Glomerular endothelial cell (primary cell): ENCODE measurements at regions not wholly inside any gene's neighbourhood (a gene's known extent, or its start where the extent isn't known, plus 50 kb on each side); places are given as distances from the start of the nearest gene placed in this dataset.
"Not testable (repeated sequence)": the region's sequence is repeated elsewhere in the genome, so short reads cannot be mapped to it uniquely, and the experiment has no call there.

Experiments
- DNase-seq: peaks from one replicate; pipeline ENCODE4 v3.0.0-alpha.2; 2011; ENCODE audit warnings: low read depth, low spot score; ENCODE audit errors: extremely low read depth

- not testable (repeated sequence) for DNase-seq
Observed at GRCh38 chr14:34139160-34140121, 188.6 kb upstream of the EGLN3 start.

GRCh38 chr14:34138175-34138574, 187.3 kb upstream of the EGLN3 start:
- DNase-seq: no peak

GRCh38 chr14:34137001-34137745, 186.3 kb upstream of the EGLN3 start:
- DNase-seq: no peak

GRCh38 chr14:34135492-34135891, 184.6 kb upstream of the EGLN3 start:
- DNase-seq: no peak

GRCh38 chr14:34134484-34134883, 183.6 kb upstream of the EGLN3 start:
- DNase-seq: no peak

GRCh38 chr14:34129927-34130552, 179.2 kb upstream of the EGLN3 start:
- no peak for DNase-seq

GRCh38 chr14:34128665-34129064, 177.8 kb upstream of the EGLN3 start:
- no peak for DNase-seq

- DNase-seq: no peak
Observed at GRCh38 chr14:34126586-34126985, 175.7 kb upstream of the EGLN3 start.

GRCh38 chr14:34124585-34124984, 173.7 kb upstream of the EGLN3 start:
- DNase-seq: no peak

GRCh38 chr14:34122650-34123049, 171.8 kb upstream of the EGLN3 start:
- DNase-seq: no peak

GRCh38 chr14:34122081-34122480, 171.2 kb upstream of the EGLN3 start:
- no peak for DNase-seq

- no peak for DNase-seq
Observed at GRCh38 chr14:34120185-34120977, 169.5 kb upstream of the EGLN3 start.

GRCh38 chr14:34119107-34119858, 168.4 kb upstream of the EGLN3 start:
- DNase-seq: no peak

- no peak for DNase-seq
Observed at GRCh38 chr14:34113991-34114390, 163.1 kb upstream of the EGLN3 start.

- DNase-seq: no peak
Observed at GRCh38 chr14:34113005-34113511, 162.2 kb upstream of the EGLN3 start.

GRCh38 chr14:34111953-34112352, 161.1 kb upstream of the EGLN3 start:
- no peak for DNase-seq

GRCh38 chr14:34111505-34111904, 160.6 kb upstream of the EGLN3 start:
- DNase-seq: no peak

- no peak for DNase-seq
Observed at GRCh38 chr14:34110531-34110930, 159.7 kb upstream of the EGLN3 start.

GRCh38 chr14:34107441-34107840, 156.6 kb upstream of the EGLN3 start:
- no peak for DNase-seq

GRCh38 chr14:34106310-34106709, 155.4 kb upstream of the EGLN3 start:
- no peak for DNase-seq
